Activated naive CD8-positive, alpha-beta T cell treated with anti-CD3 and anti-CD28 coated beads, Interleukin-2, amount 50 U/mL, for 16 hours (primary cell): ENCODE measurements at regions not wholly inside any gene's neighbourhood (a gene's known extent, or its start where the extent isn't known, plus 50 kb on each side); places are given as distances from the start of the nearest gene placed in this dataset.
"Not testable (repeated sequence)": the region's sequence is repeated elsewhere in the genome, so short reads cannot be mapped to it uniquely, and the experiment has no call there.

Source experiments
- DNase-seq: peaks from one replicate; pipeline ENCODE4 v3.0.0-alpha.2; 2020; ENCODE audit warnings: low read depth, low spot score

DNA sequence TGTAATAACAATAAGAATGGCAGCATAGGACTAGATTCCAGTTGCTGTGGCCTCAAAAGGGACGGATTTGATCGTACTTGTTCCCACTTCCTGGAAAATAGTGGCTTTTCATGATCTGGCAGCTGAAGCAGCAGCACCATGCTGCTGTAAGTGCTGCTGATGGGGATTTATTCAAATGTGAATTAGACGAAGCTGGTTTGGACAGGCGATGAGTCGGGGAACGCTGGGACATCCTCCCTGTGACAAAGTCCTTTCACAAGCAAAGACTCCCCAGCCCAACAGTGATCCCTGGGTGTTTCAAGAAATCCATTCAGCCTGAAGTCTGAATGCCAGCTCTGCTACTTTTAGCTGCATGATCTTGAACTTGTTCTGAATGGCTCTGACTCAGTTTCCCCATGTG, 88.6 kb upstream of the XYLT1 start:
- DNase-seq: no peak

GRCh38 chr16:17557949-17558348, 87.2 kb upstream of the XYLT1 start:
- no peak for DNase-seq

- DNase-seq: no peak
Observed at GRCh38 chr16:17557480-17557879, 86.7 kb upstream of the XYLT1 start.

DNA sequence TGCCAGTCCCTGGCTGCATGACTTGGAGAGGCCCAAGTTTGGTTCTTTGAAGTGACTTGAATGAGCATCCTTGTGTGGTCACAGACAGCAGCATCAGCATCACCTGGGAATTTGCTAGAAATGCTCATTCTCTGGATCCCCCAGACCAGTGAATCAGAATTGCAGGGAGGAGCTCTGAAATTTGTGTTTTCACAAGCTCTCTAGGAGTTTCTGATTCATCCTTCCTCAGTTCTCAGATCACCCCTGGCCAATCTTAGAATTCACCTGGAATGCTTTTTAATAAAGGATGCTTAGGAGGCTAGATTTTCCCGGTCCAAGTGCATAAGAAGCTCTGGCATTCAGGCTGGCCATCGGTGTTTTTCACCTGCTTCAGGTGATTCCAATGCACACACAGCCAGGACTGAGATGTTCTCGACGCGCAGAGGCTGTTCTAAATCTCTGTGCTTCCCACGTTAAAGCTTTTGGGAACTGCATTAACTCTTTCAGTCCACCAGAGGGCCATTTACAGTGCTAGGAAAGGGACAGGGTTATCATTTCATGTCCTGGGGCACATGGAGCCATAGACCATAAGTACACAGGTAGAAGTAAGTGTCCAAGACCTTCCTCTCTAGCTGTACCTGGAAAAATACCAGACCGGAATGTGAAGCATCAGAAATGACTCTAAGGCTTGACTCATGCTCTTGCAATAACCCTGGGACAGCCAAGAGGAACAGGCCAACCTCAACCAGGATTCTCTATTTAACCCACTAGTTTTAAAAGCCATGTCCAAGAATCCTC, 85.7 kb upstream of the XYLT1 start:
- DNase-seq: no peak

DNA sequence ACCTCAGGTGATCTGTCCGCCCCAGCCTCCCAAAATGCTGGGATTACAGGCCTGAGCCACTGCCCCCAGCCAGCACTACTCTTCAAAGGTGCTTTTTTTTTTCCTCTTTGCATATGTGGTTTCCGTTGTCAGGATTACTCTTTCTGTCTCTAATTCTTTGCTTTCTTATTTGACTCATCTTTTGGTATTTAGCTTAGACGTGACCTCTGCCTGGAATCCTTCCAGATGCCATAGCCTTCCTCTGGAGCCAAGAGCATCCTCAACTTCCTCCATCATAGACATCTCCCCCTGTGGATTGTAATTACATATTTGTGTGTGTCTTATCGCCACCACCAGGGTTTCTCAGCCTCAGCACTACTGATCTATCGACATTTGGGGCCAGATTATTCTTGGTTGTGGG, 84.4 kb upstream of the XYLT1 start:
- DNase-seq: no peak

DNA sequence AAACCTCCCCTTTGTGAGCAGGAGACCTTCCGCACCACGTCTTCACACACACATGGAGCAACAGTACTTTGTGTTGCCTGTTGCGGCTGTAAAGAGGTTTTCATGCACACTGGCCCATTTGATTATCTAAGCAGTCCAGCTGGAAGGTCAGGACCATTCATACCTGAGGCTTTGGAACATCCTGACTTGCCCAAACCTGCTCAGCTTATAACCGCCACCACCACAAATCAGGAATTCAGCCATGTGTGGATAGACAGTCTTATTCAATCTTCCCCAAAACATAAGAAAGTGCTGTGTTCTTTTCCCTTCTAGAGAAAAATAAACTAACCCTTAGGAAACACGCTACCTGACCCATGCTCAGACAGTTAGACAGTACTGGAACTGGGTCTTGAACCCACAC, 81.6 kb upstream of the XYLT1 start:
- no peak for DNase-seq

- not testable (repeated sequence) for DNase-seq
Observed at GRCh38 chr16:17551682-17552081, 80.9 kb upstream of the XYLT1 start.

DNA sequence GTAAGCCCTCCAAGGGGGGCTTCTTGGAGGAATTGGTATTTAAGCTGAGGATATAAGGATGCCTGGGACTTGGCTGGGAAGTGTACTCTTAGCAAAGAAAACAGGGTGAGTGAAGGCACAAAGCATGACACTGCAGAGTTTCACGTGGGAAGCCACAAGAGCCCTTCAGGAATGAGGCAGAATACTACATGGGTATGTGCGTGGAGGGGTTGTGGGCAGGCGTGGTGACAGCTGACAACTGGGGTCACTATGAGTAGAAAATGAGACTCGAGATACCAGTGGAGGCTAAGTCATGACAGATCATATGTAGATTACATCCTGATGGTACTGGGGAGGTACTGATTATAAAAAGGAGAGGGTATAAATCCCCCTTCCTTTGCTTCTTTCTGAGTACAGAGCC, 78.1 kb upstream of the XYLT1 start:
- no peak for DNase-seq

DNA sequence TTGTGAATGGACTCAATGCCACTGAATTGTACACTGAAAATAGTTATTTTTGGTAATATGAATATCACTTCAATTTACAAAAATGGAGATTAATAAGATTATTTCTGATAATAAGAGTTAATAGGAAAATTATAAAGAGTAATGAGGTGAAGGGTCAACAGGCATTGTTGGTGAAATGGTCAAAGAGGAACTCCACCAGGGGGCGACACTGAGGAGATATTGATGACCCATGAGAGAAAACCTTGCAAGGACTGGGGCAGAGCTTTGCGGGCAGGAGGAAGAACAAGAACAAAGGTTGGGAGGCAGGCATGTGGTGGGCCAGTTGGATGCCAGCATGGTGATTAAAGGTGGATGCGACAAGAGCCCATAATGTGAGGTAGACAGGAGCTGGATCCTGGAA, 74.0 kb upstream of the XYLT1 start:
- DNase-seq: no peak

DNA sequence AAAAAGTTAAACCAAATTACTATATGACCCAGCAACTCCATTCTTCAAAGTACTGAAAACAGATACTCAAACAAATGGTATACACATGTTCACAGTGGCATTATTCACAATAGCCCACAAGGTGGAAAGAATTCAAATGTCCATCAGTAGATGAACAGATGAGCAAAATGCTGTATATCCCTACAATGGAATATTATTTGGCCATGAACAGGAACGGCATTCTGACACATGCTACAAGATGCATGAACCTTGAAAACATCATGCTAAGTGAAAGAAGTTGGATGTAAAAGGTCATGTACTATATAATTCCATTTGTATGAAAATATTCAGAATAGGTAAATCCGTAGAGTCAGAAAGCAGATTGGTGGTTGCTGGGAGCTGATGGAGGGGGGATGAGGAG, 73.5 kb upstream of the XYLT1 start:
- DNase-seq: no peak

DNA sequence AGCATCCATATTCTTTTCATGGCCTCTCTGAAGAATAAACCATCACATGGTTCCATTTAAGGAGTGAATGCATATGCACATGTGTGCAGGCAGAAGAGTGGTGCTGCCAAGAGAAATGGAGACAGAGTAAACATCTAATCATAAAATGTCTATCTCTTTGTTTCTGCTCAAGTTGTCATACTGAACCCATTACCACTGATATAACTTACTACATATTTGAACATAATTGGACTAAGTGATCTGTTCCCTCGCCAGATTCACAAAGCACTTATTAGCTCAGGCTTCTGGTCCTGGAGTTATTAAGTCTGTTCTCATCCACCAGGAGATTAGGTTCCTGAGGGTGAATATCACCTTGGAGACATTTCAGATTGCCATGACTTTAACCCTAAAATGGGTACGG, 72.3 kb upstream of the XYLT1 start:
- DNase-seq: no peak

- DNase-seq: no peak
Observed at GRCh38 chr16:17541324-17541723, 70.6 kb upstream of the XYLT1 start.

DNA sequence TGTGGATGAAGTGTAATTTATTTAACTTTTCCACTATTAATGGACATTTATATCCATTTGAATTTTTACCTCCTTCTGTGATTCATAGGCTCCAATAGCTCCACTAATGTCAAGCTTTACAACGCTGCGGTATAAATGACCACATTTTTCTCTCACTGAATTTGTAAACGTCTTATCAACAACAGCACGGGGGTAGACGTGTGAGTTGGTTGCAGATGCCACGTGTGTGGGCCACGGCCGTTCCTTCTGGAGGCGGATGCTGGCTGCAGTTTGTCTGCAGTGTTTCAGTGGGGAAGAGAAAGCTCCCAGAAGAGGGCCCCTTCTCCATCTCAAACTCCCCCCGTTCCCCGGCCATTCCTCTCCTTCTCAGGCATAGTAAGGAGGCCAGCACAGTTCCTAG, 68.2 kb upstream of the XYLT1 start:
- no peak for DNase-seq

- DNase-seq: no peak
Observed at GRCh38 chr16:17532338-17532995, 61.7 kb upstream of the XYLT1 start.

GRCh38 chr16:17529982-17530760, 59.4 kb upstream of the XYLT1 start:
- DNase-seq: no peak

DNA sequence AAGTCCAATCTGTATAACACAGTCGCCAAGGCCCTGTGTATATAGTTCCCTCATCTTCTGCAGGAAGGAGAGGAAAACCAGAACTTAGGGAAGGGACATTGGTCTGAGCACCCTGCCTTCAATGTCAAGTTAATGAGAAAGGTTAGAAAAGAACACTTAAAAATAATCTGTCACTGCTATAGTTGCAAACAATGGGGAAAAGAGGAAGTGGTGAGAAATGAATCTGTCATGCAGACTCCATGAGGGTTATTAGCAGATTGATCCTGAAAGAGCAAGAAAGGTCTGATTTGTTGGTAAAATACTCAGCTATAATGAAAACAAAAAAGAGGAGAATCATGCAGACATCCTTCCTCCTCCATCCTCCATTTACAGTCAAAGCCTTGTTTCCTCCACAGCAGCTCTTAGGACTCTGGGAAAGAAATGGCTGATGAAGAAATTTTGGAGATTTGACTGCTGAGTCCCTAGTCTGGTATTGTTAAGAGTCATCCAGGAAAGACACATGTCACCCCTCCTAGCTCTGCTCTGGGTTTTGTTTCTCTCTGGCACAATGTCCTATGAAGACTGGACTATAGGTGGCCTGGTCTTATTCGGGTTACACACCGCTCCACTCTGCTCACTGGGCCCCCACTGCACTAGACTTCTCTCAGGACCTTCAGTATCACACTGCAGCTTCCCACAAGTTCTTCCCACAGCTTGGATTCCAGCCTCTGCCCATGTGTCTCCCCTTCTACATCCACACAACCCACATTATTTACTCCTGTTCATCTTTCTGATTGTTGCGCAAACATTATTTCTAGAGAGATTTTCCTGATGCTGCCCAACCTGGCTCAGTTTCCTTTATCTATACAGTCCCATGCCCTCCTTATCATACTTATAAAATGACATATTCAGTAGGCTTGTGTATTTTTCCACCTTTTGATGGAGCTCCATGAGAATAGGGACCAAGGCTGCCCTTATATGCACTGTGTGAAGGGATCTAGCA, 56.5 kb upstream of the XYLT1 start:
- no peak for DNase-seq

- no peak for DNase-seq
Observed at GRCh38 chr16:17524656-17525055, 53.9 kb upstream of the XYLT1 start.

- DNase-seq: no peak
Observed at GRCh38 chr16:17520561-17520960, 49.8 kb upstream of the XYLT1 start.
